GM23338 (cell line): ENCODE measurements at regions not wholly inside any gene's neighbourhood (a gene's known extent, or its start where the extent isn't known, plus 50 kb on each side); places are given as distances from the start of the nearest gene placed in this dataset.

ENCODE experiments used
- CTCF ChIP-seq, 2 experiments: fragments of 200-600 bp in 1 of 2; sonication (generic) in 1 of 2; conservative IDR thresholded peaks; 2 replicates each; pipeline versions ENCODE4 v1.5.1 to v1.6.1; 2016 to 2017; ENCODE audit warnings: antibody characterized with exemption in 2 of 2, low read depth in 2 of 2, mild to moderate bottlenecking in 2 of 2, moderate library complexity in 1 of 2
- EZH2 ChIP-seq: fragments of 200-600 bp; sonication (generic); IDR thresholded peaks from one replicate; pipeline ENCODE4 v1.8.0; 2017; ENCODE audit warnings: antibody characterized with exemption, mild to moderate bottlenecking, low read depth; ENCODE audit not compliant: unreplicated experiment
- EZH2phosphoT487 ChIP-seq: fragments of 200-600 bp; sonication (generic); IDR thresholded peaks from one replicate; pipeline ENCODE4 v1.8.1; 2018; ENCODE audit warnings: antibody characterized with exemption; ENCODE audit not compliant: unreplicated experiment
- JUNB ChIP-seq: IDR thresholded peaks from one replicate; pipeline ENCODE4 v1.6.1; 2016; ENCODE audit warnings: antibody characterized with exemption; ENCODE audit not compliant: unreplicated experiment
- POLR2AphosphoS5 ChIP-seq: IDR thresholded peaks from 2 replicates; pipeline ENCODE4 v1.6.1; 2016; ENCODE audit warnings: antibody characterized with exemption, low read depth
- REST ChIP-seq: IDR thresholded peaks from one replicate; pipeline ENCODE4 v1.6.1; 2018; ENCODE audit warnings: antibody characterized with exemption; ENCODE audit not compliant: unreplicated experiment
- STAT1 ChIP-seq: IDR thresholded peaks from one replicate; pipeline ENCODE4 v1.6.1; 2016; ENCODE audit warnings: antibody characterized with exemption; ENCODE audit not compliant: unreplicated experiment
- TF ChIP-seq, protein P1 (sequence below): IDR thresholded peaks from 2 replicates; pipeline ENCODE4 v1.6.1; 2016; ENCODE audit warnings: antibody characterized with exemption

- TF ChIP-seq JUNB = no peak
- TF ChIP-seq POLR2AphosphoS5 = no peak
- no peak for TF ChIP-seq CTCF (conservative IDR thresholded peaks at IDR 0.05; ENCODE audit: low read depth in 2 of 2)
- TF ChIP-seq REST = no peak
- TF ChIP-seq EZH2phosphoT487 = no peak
- no peak for TF ChIP-seq EZH2
- no peak for TF ChIP-seq STAT1
- TF ChIP-seq, protein P1, sequence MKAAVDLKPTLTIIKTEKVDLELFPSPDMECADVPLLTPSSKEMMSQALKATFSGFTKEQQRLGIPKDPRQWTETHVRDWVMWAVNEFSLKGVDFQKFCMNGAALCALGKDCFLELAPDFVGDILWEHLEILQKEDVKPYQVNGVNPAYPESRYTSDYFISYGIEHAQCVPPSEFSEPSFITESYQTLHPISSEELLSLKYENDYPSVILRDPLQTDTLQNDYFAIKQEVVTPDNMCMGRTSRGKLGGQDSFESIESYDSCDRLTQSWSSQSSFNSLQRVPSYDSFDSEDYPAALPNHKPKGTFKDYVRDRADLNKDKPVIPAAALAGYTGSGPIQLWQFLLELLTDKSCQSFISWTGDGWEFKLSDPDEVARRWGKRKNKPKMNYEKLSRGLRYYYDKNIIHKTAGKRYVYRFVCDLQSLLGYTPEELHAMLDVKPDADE = no peak
Measured at GRCh38 chr10:128553755-128554154, 427.5 kb upstream of the MKI67 start.
